SK-N-SH (cell line): ENCODE measurements at regions not wholly inside any gene's neighbourhood (a gene's known extent, or its start where the extent isn't known, plus 50 kb on each side); places are given as distances from the start of the nearest gene placed in this dataset.

Source experiments
- CTCF ChIA-PET: fragments of 300-600, 350-600 bp; formaldehyde crosslinking; extraction: SDS; loops from one replicate; lab custom pipeline; 2021; lab: Yijun Ruan, JAX
- POLR2A ChIA-PET: fragments of 350-600 bp; sonication (Branson Sonifier 250); formaldehyde crosslinking; extraction: SDS; loops from one replicate; lab custom pipeline; 2020; ENCODE audit warnings: antibody characterized with exemption, inconsistent platforms; lab: Yijun Ruan, JAX
- DNase-seq: peaks from one replicate; pipeline ENCODE4 v3.0.0; 2012
- H2AFZ ChIP-seq: fragments of 200-600 bp; sonication (generic); 2 replicates; pipeline ENCODE4 v1.8.1; 2016; ENCODE audit warnings: antibody characterized with exemption, mild to moderate bottlenecking, low read depth
- H3F3A ChIP-seq: fragments of 200-600 bp; sonication (generic); replicated peaks from 2 replicates; pipeline ENCODE3; 2016; ENCODE audit warnings: antibody characterized with exemption, mild to moderate bottlenecking; ENCODE audit not compliant: insufficient read depth
- H3K27ac ChIP-seq, 2 experiments: fragments of 200-500 bp in 1 of 2; fragments of 200-600 bp in 1 of 2; sonication (Bioruptor generic) in 1 of 2; sonication (generic), shearing (Covaris generic) in 1 of 2; 2 replicates each; pipeline versions ENCODE4 v1.5.1 to v1.6.1; 2014 to 2016; ENCODE audit warnings: low read depth in 2 of 2, inconsistent platforms in 1 of 2, low read length in 1 of 2, mild to moderate bottlenecking in 1 of 2, mixed read lengths in 1 of 2
- H3K27me3 ChIP-seq: fragments of 200-600 bp; sonication (generic), shearing (Covaris generic); 2 replicates; pipeline ENCODE4 v1.6.1; 2016; ENCODE audit warnings: mixed run types; ENCODE audit not compliant: insufficient read depth
- H3K36me3 ChIP-seq, 2 experiments: fragments of 200-500 bp in 1 of 2; fragments of 200-600 bp in 1 of 2; sonication (Bioruptor generic) in 1 of 2; sonication (generic) in 1 of 2; replicated peaks in 1 of 2; 2 replicates each; pipeline versions ENCODE3 to v1.5.1; 2014 to 2016; ENCODE audit warnings: low read length in 1 of 2, mild to moderate bottlenecking in 1 of 2; ENCODE audit not compliant: insufficient read depth in 2 of 2, control insufficient read depth in 1 of 2
- H3K4me1 ChIP-seq, 2 experiments: fragments of 200-500 bp in 1 of 2; fragments of 200-600 bp in 1 of 2; sonication (Bioruptor generic) in 1 of 2; sonication (generic), shearing (Covaris generic) in 1 of 2; 2 replicates each; pipeline versions ENCODE4 v1.5.1 to v1.6.1; 2014 to 2016; ENCODE audit warnings: low read depth in 1 of 2, low read length in 1 of 2, mixed run types in 1 of 2; ENCODE audit not compliant: insufficient read depth in 2 of 2, control insufficient read depth in 1 of 2
- H3K4me2 ChIP-seq: fragments of 200-600 bp; sonication (generic), shearing (Covaris generic); 2 replicates; pipeline ENCODE4 v1.6.1; 2017; ENCODE audit warnings: mixed run types
- H3K4me3 ChIP-seq, 2 experiments: fragments of 200-500 bp in 1 of 2; fragments of 200-600 bp in 1 of 2; sonication (Bioruptor generic) in 1 of 2; sonication (generic), shearing (Covaris generic) in 1 of 2; 2 replicates each; pipeline versions ENCODE4 v1.5.1 to v1.8.1; 2014 to 2016; ENCODE audit warnings: low read depth in 2 of 2, inconsistent platforms in 1 of 2, low read length in 1 of 2, mild to moderate bottlenecking in 1 of 2, mixed read lengths in 1 of 2, moderate library complexity in 1 of 2
- H3K79me2 ChIP-seq: fragments of 200-600 bp; sonication (generic); 2 replicates; pipeline ENCODE4 v1.8.1; 2017; ENCODE audit warnings: mild to moderate bottlenecking; ENCODE audit not compliant: insufficient read depth
- H3K9ac ChIP-seq: fragments of 200-600 bp; sonication (generic); 2 replicates; pipeline ENCODE4 v1.6.1; 2017; ENCODE audit warnings: mixed run types
- H3K9me2 ChIP-seq: fragments of 200-600 bp; sonication (generic); 2 replicates; pipeline ENCODE4 v1.6.1; 2017; ENCODE audit warnings: mixed run types
- H3K9me3 ChIP-seq: fragments of 200-600 bp; sonication (generic); 2 replicates; pipeline ENCODE4 v1.6.1; 2017; ENCODE audit warnings: mixed run types, mild to moderate bottlenecking, moderate library complexity
- H4K20me1 ChIP-seq: fragments of 200-600 bp; sonication (generic); 2 replicates; pipeline ENCODE4 v1.6.1; 2017; ENCODE audit warnings: mild to moderate bottlenecking, mixed run types; ENCODE audit not compliant: insufficient read depth
- CHD2 ChIP-seq: fragments of 150-350 bp; IDR thresholded peaks from 2 replicates; pipeline ENCODE4 v1.6.1; 2018; ENCODE audit warnings: low read length; ENCODE audit not compliant: partially characterized antibody
- EP300 ChIP-seq, 2 experiments: IDR thresholded peaks; 2 replicates each; pipeline versions ENCODE4 v1.4.0 to v1.6.1; 2012; ENCODE audit warnings: borderline replicate concordance in 1 of 2, low read depth in 1 of 2, low read length in 1 of 2
- EZH2phosphoT487 ChIP-seq: fragments of 200-600 bp; sonication (generic); IDR thresholded peaks from 2 replicates; pipeline ENCODE4 v1.6.1; 2017; ENCODE audit warnings: low read depth, mixed run types, mild to moderate bottlenecking, antibody characterized with exemption, moderate library complexity, borderline replicate concordance
- FOSL2 ChIP-seq: IDR thresholded peaks from 2 replicates; pipeline ENCODE4 v1.4.0; 2012; ENCODE audit warnings: low read depth, mild to moderate bottlenecking, moderate library complexity, borderline replicate concordance
- FOXM1 ChIP-seq: IDR thresholded peaks from 2 replicates; pipeline ENCODE4 v1.4.0; 2012; ENCODE audit warnings: low read depth, mild to moderate bottlenecking
- GATA2 ChIP-seq: sonication (generic); formaldehyde crosslinking; IDR thresholded peaks from 2 replicates; pipeline ENCODE4 v1.5.0; 2020; ENCODE audit warnings: mild to moderate bottlenecking, missing genetic modification reagents
- IRF3 ChIP-seq: fragments of 150-350 bp; IDR thresholded peaks from 2 replicates; pipeline ENCODE4 v1.6.1; 2016; ENCODE audit warnings: mild to moderate bottlenecking, low read depth, low read length
- MXI1 ChIP-seq: IDR thresholded peaks from 2 replicates; pipeline ENCODE4 v1.6.1; 2012; ENCODE audit warnings: mild to moderate bottlenecking, low read depth, low read length, improper control_type of control experiment
- NFIC ChIP-seq: IDR thresholded peaks from 2 replicates; pipeline ENCODE4 v1.4.0; 2012; ENCODE audit warnings: borderline replicate concordance
- NRF1 ChIP-seq: IDR thresholded peaks from 2 replicates; pipeline ENCODE4 v1.6.1; 2012; ENCODE audit warnings: low read depth, mild to moderate bottlenecking, low read length
- POLR2AphosphoS5 ChIP-seq: IDR thresholded peaks from 2 replicates; pipeline ENCODE4 v1.6.1; 2012; ENCODE audit warnings: low read depth, low read length
- RAD21 ChIP-seq: IDR thresholded peaks from 2 replicates; pipeline ENCODE4 v1.6.1; 2012; ENCODE audit warnings: mild to moderate bottlenecking, low read length
- RCOR1 ChIP-seq: fragments of 150-350 bp; IDR thresholded peaks from 2 replicates; pipeline ENCODE4 v1.6.1; 2017; ENCODE audit warnings: antibody characterized with exemption, low read length
- RFX5 ChIP-seq: IDR thresholded peaks from 2 replicates; pipeline ENCODE4 v1.6.1; 2012; ENCODE audit warnings: mild to moderate bottlenecking, improper control_type of control experiment, low read length
- RXRA ChIP-seq: IDR thresholded peaks from 2 replicates; pipeline ENCODE4 v1.4.0; 2012; ENCODE audit warnings: low read depth, mild to moderate bottlenecking, borderline replicate concordance
- SIN3A ChIP-seq: IDR thresholded peaks from 2 replicates; pipeline ENCODE4 v1.6.1; 2012; ENCODE audit warnings: low read depth, mild to moderate bottlenecking, low read length, moderate library complexity, borderline replicate concordance
- TEAD4 ChIP-seq: IDR thresholded peaks from 2 replicates; pipeline ENCODE4 v1.4.0; 2012; ENCODE audit warnings: mild to moderate bottlenecking, borderline replicate concordance; ENCODE audit not compliant: insufficient read depth
- YY1 ChIP-seq: IDR thresholded peaks from 2 replicates; pipeline ENCODE4 v1.4.0; 2012; ENCODE audit warnings: low read depth, mild to moderate bottlenecking
- WGBS: methylation state at CpG from one replicate; pipeline ENCODE4 v1.1.6; 2017; ENCODE audit warnings: low lambda C conversion rate; 5-methylcytosine and 5-hydroxymethylcytosine counted together
- TF ChIP-seq, protein P1 (sequence below): fragments of 150-350 bp; IDR thresholded peaks from 2 replicates; pipeline ENCODE4 v1.6.1; 2017; ENCODE audit warnings: antibody characterized with exemption, low read length, low read depth, borderline replicate concordance
- TF ChIP-seq, protein P2 (sequence below): fragments of 200-600 bp; sonication (generic); IDR thresholded peaks from 2 replicates; pipeline ENCODE4 v1.6.1; 2017; ENCODE audit warnings: antibody characterized with exemption, mild to moderate bottlenecking, moderate library complexity

- DNase-seq = no peak
- 68% methylated on average over 6 of the region's 7 CpGs for WGBS
- Histone ChIP-seq H3K79me2 (no peaks in the 10 kb centered on the region), H3K27ac (no peak overlapping the region), H3K27me3 (no peaks in the 10 kb centered on the region), H3F3A (no peaks in the 10 kb centered on the region), H3K4me1 (peaks cover 0 to 5% of the 10 kb centered on the region in 2 experiments; a peak in 2 of 4 replicates), H3K9ac (no peak overlapping the region), H3K36me3 (no peaks in the 10 kb centered on the region), H3K9me2 (no peaks in the 10 kb centered on the region), H3K4me2 (no peak overlapping the region), H4K20me1 (no peaks in the 10 kb centered on the region), H3K9me3 (no peaks in the 10 kb centered on the region), H3K4me3 (no peak overlapping the region), H2AFZ (no peak overlapping the region)
- CTCF ChIA-PET = no interaction called here
- TF ChIP-seq EZH2phosphoT487 = no peak
- no peak for TF ChIP-seq EP300 (IDR thresholded peaks at IDR 0.05; ENCODE audit: borderline replicate concordance in 1 of 2, low read depth in 1 of 2, low read length in 1 of 2)
- TF ChIP-seq TEAD4 = no peak
- TF ChIP-seq YY1 = no peak
- no peak for TF ChIP-seq RFX5
- no peak for TF ChIP-seq NRF1
- no peak for TF ChIP-seq GATA2 (CRISPR knock-in tag)
- no peak for TF ChIP-seq SIN3A
- no peak for TF ChIP-seq NFIC
- TF ChIP-seq, protein P1, sequence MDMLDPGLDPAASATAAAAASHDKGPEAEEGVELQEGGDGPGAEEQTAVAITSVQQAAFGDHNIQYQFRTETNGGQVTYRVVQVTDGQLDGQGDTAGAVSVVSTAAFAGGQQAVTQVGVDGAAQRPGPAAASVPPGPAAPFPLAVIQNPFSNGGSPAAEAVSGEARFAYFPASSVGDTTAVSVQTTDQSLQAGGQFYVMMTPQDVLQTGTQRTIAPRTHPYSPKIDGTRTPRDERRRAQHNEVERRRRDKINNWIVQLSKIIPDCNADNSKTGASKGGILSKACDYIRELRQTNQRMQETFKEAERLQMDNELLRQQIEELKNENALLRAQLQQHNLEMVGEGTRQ = no peak
- no peak for TF ChIP-seq RAD21
- no peak for TF ChIP-seq RCOR1
- TF ChIP-seq FOSL2 = no peak
- TF ChIP-seq CHD2 = no peak
- TF ChIP-seq, protein P2, sequence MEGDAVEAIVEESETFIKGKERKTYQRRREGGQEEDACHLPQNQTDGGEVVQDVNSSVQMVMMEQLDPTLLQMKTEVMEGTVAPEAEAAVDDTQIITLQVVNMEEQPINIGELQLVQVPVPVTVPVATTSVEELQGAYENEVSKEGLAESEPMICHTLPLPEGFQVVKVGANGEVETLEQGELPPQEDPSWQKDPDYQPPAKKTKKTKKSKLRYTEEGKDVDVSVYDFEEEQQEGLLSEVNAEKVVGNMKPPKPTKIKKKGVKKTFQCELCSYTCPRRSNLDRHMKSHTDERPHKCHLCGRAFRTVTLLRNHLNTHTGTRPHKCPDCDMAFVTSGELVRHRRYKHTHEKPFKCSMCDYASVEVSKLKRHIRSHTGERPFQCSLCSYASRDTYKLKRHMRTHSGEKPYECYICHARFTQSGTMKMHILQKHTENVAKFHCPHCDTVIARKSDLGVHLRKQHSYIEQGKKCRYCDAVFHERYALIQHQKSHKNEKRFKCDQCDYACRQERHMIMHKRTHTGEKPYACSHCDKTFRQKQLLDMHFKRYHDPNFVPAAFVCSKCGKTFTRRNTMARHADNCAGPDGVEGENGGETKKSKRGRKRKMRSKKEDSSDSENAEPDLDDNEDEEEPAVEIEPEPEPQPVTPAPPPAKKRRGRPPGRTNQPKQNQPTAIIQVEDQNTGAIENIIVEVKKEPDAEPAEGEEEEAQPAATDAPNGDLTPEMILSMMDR = no peak
- TF ChIP-seq MXI1 = no peak
- POLR2A ChIA-PET = no interaction called here
Observed at GRCh38 chr21:16563116-16563515, 833.3 kb downstream of the USP25 start.

DNA sequence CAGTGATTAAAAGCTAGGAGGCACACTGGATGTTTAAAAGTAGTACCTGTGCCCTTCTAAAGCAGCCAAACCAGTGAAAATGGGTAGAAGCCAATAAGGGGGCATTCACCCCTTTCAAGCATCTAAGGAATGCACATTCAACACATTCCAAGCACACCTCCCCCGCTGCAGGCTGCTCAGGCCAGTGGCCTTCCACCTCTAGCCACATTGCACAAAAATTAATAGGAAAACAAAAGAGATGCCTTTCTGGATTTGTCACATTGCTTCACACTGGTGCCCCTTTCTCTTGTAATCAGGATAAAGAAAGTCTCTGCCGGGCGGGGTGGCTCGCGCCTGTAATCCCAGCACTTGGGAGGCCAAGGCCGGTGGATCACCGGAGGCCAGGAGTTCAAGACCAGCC lies 834.0 kb downstream of the USP25 start:
- Histone ChIP-seq H3F3A (no peaks in the 10 kb centered on the region), H3K9me3 (no peaks in the 10 kb centered on the region), H4K20me1 (no peaks in the 10 kb centered on the region), H3K4me3 (no peak overlapping the region)
- no peak for TF ChIP-seq FOXM1
- TF ChIP-seq POLR2AphosphoS5 = no peak
- no peak for TF ChIP-seq RAD21
- TF ChIP-seq NRF1 = no peak
- 0 out of 2 replicates have a peak, but pooled peaks have one; percentile 33 for TF ChIP-seq TEAD4
- no peak for TF ChIP-seq IRF3
- no peak for TF ChIP-seq RXRA
- TF ChIP-seq, all 33 proteins: peak for 1
- H3K9ac ChIP-seq = no peak overlapping the region
- no peak overlapping the region for H3K27ac ChIP-seq
- H3K36me3 ChIP-seq = no peaks in the 10 kb centered on the region
- H2AFZ ChIP-seq = no peak overlapping the region
- no peaks in the 10 kb centered on the region for H3K79me2 ChIP-seq
- DNase-seq = no peak
- H3K9me2 ChIP-seq = no peaks in the 10 kb centered on the region
- ChIA-PET CTCF (no interaction called here), POLR2A (no interaction called here)
- 91% methylated on average over 7 of the region's 7 CpGs for WGBS
- H3K4me2 ChIP-seq = no peak overlapping the region
- peaks cover 0 to 5% of the 10 kb centered on the region in 2 experiments; a peak in 2 of 4 replicates for H3K4me1 ChIP-seq
- no peaks in the 10 kb centered on the region for H3K27me3 ChIP-seq
